ENCODE measurements at regions not wholly inside any gene's neighbourhood (a gene's known extent, or its start where the extent isn't known, plus 50 kb on each side); places are given as distances from the start of the nearest gene placed in this dataset.

DNA sequence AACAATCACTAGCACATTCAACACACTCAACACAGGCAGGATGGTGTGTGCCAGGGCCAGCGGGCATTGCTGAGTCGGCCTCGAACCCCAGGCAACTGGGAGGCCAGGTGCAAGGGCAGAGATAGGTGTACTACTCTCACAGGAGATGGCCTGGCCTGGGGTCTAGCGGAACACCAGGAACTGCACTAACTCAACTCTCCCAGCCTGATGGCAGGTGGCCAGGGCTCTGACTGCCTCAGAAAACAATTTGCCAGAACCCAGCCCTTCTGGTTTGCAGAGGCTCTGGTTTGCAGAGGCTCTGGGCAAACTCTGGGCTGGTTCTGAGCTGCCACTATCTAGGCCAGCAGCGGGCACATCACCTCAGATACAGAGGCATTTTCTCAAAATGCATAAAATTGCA lies 229.2 kb upstream of the CHRNA7 start:
- FAIRE-seq (no peak), DNase-seq (ENCODE audit: insufficient read length, low spot score) (no peak)
- TF ChIP-seq CTCF (IDR thresholded peaks at IDR 0.05; ENCODE audit: insufficient read depth, missing control alignments), result no peak

DNA sequence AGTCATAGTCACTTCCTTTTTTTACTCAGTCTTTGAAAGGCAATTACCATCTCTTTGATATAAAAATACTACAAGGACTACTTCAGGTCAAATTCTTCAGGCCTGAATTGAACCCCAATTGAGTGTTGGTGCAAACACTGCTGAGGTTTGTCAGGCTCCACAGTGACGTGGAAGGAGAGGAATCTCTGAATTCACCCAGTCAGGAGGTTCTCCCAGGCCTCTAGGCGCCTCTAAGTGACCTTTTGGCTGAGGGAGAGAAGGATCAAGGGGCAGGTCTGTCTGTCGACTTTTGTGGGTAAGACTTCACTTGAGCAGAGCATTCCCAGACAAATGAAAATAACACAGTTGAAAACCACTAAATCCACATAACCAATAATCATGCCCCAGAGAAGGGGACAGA lies 227.6 kb upstream of the CHRNA7 start:
- no peak for TF ChIP-seq CTCF (IDR thresholded peaks at IDR 0.05; ENCODE audit: insufficient read depth, missing control alignments)
- FAIRE-seq, result no peak

DNA sequence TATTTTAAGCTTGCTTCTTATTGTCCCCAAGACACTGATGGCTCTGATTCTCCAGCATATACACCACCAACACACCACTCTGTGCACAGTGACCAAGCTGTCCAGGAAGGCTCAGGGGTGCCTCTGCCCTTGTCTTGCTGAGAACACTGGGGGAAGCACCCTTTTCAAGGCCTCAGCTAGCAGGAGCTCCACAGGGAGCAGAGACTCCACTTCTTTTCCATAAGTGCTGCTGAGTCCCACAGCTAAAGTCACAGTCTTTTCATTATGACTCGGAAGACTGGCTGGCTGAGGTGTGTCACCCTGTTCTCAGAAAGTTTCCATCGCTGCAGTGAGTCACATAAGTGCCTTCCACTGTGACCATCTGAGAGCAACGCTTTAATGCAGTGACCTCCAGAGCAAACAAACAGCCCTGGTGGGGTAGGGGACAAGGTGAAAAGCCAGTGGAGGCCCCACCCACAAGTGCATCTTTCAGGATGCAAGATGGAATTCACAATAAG lies 226.9 kb upstream of the CHRNA7 start:
- FAIRE-seq, result no peak
- no peak for DNase-seq (ENCODE audit: insufficient read length, low spot score)
- no peak for TF ChIP-seq CTCF (IDR thresholded peaks at IDR 0.05; ENCODE audit: insufficient read depth, missing control alignments)

More for the DNA sequence above, 227.6 kb upstream of the CHRNA7 start:
- DNase-seq (ENCODE audit: insufficient read length, low spot score), result no peak

DNA sequence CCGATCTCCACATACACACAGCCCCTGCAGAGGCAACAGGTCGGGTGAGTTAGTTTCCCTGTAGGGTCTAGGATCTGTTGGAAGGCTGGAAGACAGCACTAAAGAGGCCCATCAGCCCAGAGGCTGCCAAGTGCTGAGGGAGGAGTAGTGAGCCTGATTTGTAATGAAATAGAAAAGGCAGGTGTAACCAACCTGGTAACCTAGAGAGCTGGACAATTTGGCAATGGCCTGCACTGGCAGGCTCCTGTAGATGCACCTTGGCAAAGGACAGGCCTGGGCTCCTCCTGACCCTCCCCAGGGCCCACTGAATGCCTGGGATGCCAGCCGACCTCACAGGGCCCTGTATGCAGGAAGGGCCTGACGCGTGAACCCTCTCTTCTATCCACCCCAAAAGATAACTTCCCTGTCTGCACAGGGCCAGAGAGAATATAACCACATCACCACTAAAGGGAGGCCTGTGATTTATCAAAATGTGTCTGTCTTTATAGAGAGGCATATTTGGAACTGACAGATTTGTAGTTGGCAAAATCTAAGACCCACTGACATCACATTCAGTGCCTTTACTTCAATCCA lies 225.1 kb upstream of the CHRNA7 start:
- TF ChIP-seq CTCF (IDR thresholded peaks at IDR 0.05; ENCODE audit: insufficient read depth, missing control alignments), result no peak
- DNase-seq (ENCODE audit: insufficient read length, low spot score), result no peak
- FAIRE-seq, result no peak

DNA sequence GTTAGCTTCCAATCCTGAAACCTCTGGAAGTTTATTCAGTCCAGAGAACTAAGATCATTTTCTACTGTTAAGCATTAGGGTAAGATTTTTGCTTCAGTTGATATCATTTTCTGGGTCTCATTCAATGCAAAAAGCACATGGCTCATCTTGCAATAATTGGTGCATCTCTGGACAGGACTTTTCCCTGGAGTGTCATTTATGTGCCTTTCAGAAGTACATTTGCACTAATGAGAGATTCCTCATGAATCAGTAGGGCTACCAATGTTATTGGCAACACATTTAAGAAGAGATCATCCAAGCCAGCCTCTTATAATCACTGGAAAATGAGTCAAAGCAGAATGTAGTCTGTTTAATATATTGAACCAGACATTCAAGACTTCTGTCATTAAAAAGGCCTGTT lies 224.2 kb upstream of the CHRNA7 start:
- DNase-seq (ENCODE audit: insufficient read length, low spot score) (no peak), FAIRE-seq (no peak)
- TF ChIP-seq CTCF (IDR thresholded peaks at IDR 0.05; ENCODE audit: insufficient read depth, missing control alignments), result no peak

- FAIRE-seq (no peak), DNase-seq (ENCODE audit: insufficient read length, low spot score) (no peak)
- TF ChIP-seq CTCF (IDR thresholded peaks at IDR 0.05; ENCODE audit: insufficient read depth, missing control alignments), result no peak
Observed at GRCh38 chr15:31811641-31812040, 218.7 kb upstream of the CHRNA7 start.

DNA sequence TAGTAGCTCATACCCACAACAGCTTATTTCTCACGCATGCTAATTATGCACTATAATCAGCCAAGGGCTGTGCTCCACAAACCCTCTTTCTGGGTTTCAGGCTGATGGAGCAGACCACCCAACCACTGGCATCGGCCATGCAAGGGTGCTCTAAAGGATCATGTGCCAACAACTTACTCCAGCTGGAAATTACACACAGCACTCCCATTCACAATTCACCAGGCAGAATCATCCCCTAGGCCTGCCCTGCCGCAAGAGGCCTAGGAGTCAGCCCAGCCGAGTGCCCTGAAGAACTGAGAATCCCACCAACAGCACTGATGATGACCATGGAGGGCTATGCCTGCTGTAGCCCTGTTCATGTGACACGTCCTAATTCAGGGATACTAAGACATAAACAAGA lies 216.2 kb upstream of the CHRNA7 start:
- TF ChIP-seq CTCF (IDR thresholded peaks at IDR 0.05; ENCODE audit: insufficient read depth, missing control alignments), result no peak
- FAIRE-seq (no peak), DNase-seq (ENCODE audit: insufficient read length, low spot score) (no peak)
